ENCODE measurements at regions not wholly inside any gene's neighbourhood (a gene's known extent, or its start where the extent isn't known, plus 50 kb on each side); places are given as distances from the start of the nearest gene placed in this dataset.

- TF ChIP-seq NR2F2 (IDR thresholded peaks at IDR 0.05) = no peak
These were observed 218.1 kb upstream of the PLET1 start (continued) for GRCh38 chr11:112478806-112479205.

DNA sequence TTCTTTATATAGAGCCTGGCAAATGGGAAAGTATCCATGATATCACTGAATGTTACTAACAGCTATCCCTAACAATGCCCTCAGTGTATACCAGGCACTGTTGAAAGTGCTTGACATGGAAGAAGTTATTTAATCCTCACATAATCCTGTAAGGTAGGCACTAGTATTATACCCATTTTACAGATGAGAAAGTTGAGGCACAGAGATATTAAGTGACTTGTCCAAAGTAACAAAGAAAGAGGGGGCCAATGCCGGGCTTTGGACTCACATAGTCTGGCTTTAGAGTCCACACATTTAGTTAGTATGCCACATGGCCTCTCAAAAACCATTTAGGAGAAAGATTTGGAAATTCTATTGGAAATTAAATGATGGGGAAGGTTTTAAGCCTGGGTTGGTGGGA is 220.8 kb upstream of the PLET1 start:
- Histone ChIP-seq H3K4me1 (ENCODE audit: control insufficient read depth in 4 of 4, insufficient read depth in 4 of 4, low read length in 3 of 4) (no peaks in the 10 kb centered on the region), H3K27me3 (ENCODE audit: control insufficient read depth in 4 of 4, insufficient read depth in 4 of 4, low read length in 3 of 4) (peaks cover 0 to 6% (median 0%) of the 10 kb centered on the region in 4 donors), H3K9me3 (ENCODE audit: control insufficient read depth in 4 of 4, low read length in 3 of 4) (peaks cover 0 to 5% (median 0%) of the 10 kb centered on the region in 4 donors), H3K27ac (ENCODE audit: low read depth in 1 of 2, low read length in 2 of 2) (no peak overlapping the region), H3K9ac (ENCODE audit: low read depth in 1 of 2, low read length in 2 of 2) (no peak overlapping the region), H3K36me3 (ENCODE audit: control insufficient read depth in 4 of 4, insufficient read depth in 3 of 4, low read depth in 1 of 4, low read length in 3 of 4) (no peaks in the 10 kb centered on the region), H3K4me3 (ENCODE audit: low read depth in 1 of 3, low read length in 3 of 3) (no peak overlapping the region)
- TF ChIP-seq, protein P1, sequence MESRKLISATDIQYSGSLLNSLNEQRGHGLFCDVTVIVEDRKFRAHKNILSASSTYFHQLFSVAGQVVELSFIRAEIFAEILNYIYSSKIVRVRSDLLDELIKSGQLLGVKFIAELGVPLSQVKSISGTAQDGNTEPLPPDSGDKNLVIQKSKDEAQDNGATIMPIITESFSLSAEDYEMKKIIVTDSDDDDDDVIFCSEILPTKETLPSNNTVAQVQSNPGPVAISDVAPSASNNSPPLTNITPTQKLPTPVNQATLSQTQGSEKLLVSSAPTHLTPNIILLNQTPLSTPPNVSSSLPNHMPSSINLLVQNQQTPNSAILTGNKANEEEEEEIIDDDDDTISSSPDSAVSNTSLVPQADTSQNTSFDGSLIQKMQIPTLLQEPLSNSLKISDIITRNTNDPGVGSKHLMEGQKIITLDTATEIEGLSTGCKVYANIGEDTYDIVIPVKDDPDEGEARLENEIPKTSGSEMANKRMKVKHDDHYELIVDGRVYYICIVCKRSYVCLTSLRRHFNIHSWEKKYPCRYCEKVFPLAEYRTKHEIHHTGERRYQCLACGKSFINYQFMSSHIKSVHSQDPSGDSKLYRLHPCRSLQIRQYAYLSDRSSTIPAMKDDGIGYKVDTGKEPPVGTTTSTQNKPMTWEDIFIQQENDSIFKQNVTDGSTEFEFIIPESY (IDR thresholded peaks at IDR 0.05) = no peak
- TF ChIP-seq YY1 (IDR thresholded peaks at IDR 0.05) (no peak), TAF1 (conservative IDR thresholded peaks at IDR 0.05) (no peak), HNF4A (conservative IDR thresholded peaks at IDR 0.05) (no peak), GABPA (IDR thresholded peaks at IDR 0.05 in 1 of 2, conservative IDR thresholded peaks at IDR 0.05 in 1 of 2) (no peak), FOXA2 (IDR thresholded peaks at IDR 0.05) (no peak), RXRA (IDR thresholded peaks at IDR 0.05) (no peak), NR2F2 (IDR thresholded peaks at IDR 0.05) (no peak), EGR1 (IDR thresholded peaks at IDR 0.05; ENCODE audit: low read depth in 2 of 2) (no peak), HNF4G (IDR thresholded peaks at IDR 0.05) (no peak), FOXA1 (IDR thresholded peaks at IDR 0.05) (no peak), SP1 (IDR thresholded peaks at IDR 0.05) (no peak), RAD21 (IDR thresholded peaks at IDR 0.05) (no peak), CTCF (IDR thresholded peaks at IDR 0.05; ENCODE audit: low read depth, low read length, missing input control) (no peak)
- TF ChIP-seq, protein P2, sequence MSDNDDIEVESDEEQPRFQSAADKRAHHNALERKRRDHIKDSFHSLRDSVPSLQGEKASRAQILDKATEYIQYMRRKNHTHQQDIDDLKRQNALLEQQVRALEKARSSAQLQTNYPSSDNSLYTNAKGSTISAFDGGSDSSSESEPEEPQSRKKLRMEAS (IDR thresholded peaks at IDR 0.05) = no peak
- TF ChIP-seq, protein P3, sequence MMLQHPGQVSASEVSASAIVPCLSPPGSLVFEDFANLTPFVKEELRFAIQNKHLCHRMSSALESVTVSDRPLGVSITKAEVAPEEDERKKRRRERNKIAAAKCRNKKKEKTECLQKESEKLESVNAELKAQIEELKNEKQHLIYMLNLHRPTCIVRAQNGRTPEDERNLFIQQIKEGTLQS (IDR thresholded peaks at IDR 0.05) = no peak
- TF ChIP-seq, protein P4, sequence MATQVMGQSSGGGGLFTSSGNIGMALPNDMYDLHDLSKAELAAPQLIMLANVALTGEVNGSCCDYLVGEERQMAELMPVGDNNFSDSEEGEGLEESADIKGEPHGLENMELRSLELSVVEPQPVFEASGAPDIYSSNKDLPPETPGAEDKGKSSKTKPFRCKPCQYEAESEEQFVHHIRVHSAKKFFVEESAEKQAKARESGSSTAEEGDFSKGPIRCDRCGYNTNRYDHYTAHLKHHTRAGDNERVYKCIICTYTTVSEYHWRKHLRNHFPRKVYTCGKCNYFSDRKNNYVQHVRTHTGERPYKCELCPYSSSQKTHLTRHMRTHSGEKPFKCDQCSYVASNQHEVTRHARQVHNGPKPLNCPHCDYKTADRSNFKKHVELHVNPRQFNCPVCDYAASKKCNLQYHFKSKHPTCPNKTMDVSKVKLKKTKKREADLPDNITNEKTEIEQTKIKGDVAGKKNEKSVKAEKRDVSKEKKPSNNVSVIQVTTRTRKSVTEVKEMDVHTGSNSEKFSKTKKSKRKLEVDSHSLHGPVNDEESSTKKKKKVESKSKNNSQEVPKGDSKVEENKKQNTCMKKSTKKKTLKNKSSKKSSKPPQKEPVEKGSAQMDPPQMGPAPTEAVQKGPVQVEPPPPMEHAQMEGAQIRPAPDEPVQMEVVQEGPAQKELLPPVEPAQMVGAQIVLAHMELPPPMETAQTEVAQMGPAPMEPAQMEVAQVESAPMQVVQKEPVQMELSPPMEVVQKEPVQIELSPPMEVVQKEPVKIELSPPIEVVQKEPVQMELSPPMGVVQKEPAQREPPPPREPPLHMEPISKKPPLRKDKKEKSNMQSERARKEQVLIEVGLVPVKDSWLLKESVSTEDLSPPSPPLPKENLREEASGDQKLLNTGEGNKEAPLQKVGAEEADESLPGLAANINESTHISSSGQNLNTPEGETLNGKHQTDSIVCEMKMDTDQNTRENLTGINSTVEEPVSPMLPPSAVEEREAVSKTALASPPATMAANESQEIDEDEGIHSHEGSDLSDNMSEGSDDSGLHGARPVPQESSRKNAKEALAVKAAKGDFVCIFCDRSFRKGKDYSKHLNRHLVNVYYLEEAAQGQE (IDR thresholded peaks at IDR 0.05) = no peak
- no peak for DNase-seq (ENCODE audit: low spot score)
- 62% methylated on average over 1 of the region's 1 CpG for WGBS

Measured in liver (tissue), 8 donors.